DOHH2 (cell line): ENCODE measurements at regions not wholly inside any gene's neighbourhood (a gene's known extent, or its start where the extent isn't known, plus 50 kb on each side); places are given as distances from the start of the nearest gene placed in this dataset.

Experiments
- H3F3A ChIP-seq: fragments of 200-600 bp; sonication (generic), shearing (Covaris generic); 2 replicates; pipeline ENCODE4 v1.6.0; 2016; ENCODE audit warnings: antibody characterized with exemption, mild to moderate bottlenecking; ENCODE audit not compliant: control insufficient read depth, insufficient read depth
- H3K27ac ChIP-seq: fragments of 200-600 bp; sonication (generic); 2 replicates; pipeline ENCODE4 v1.5.1; 2014; ENCODE audit warnings: low read depth, mild to moderate bottlenecking, low read length, moderate library complexity
- H3K27me3 ChIP-seq: fragments of 200-600 bp; sonication (generic); 2 replicates; pipeline ENCODE4 v1.6.1; 2014; ENCODE audit warnings: mild to moderate bottlenecking, low read length, mixed read lengths; ENCODE audit not compliant: control insufficient read depth
- H3K36me3 ChIP-seq: fragments of 200-600 bp; sonication (generic); 2 replicates; pipeline ENCODE4 v1.6.1; 2014; ENCODE audit warnings: mild to moderate bottlenecking, low read length, moderate library complexity, mixed read lengths; ENCODE audit not compliant: control insufficient read depth
- H3K4me1 ChIP-seq: fragments of 200-600 bp; sonication (generic); 2 replicates; pipeline ENCODE4 v1.6.1; 2014; ENCODE audit warnings: mild to moderate bottlenecking, low read length, mixed read lengths; ENCODE audit not compliant: control insufficient read depth
- H3K4me2 ChIP-seq: fragments of 200-600 bp; sonication (generic); 2 replicates; pipeline ENCODE4 v1.6.0; 2014; ENCODE audit warnings: mild to moderate bottlenecking, low read length, moderate library complexity
- H3K4me3 ChIP-seq: fragments of 200-600 bp; sonication (generic); 2 replicates; pipeline ENCODE4 v1.5.1; 2014; ENCODE audit warnings: mild to moderate bottlenecking, low read length, mixed read lengths
- H3K79me2 ChIP-seq: fragments of 200-600 bp; sonication (generic); 2 replicates; pipeline ENCODE4 v1.6.1; 2014; ENCODE audit warnings: mild to moderate bottlenecking, low read length, mixed read lengths; ENCODE audit not compliant: control insufficient read depth
- H3K9me2 ChIP-seq: fragments of 200-600 bp; sonication (generic); replicated peaks from 2 replicates; pipeline ENCODE4 v1.6.1; 2014; ENCODE audit warnings: mild to moderate bottlenecking, low read length, mixed read lengths; ENCODE audit not compliant: control insufficient read depth
- H3K9me3 ChIP-seq: fragments of 200-600 bp; sonication (generic); 2 replicates; pipeline ENCODE4 v1.6.1; 2014; ENCODE audit warnings: antibody characterized with exemption, low read length, mixed read lengths; ENCODE audit not compliant: control insufficient read depth, insufficient read depth
- H4K20me1 ChIP-seq: fragments of 200-600 bp; sonication (generic); 2 replicates; pipeline ENCODE4 v1.6.0; 2014; ENCODE audit warnings: low read depth, mild to moderate bottlenecking, antibody characterized with exemption, low read length, moderate library complexity; ENCODE audit not compliant: control insufficient read depth, insufficient read depth
- EZH2phosphoT487 ChIP-seq: fragments of 200-600 bp; sonication (generic); IDR thresholded peaks from 2 replicates; pipeline ENCODE4 v1.6.1; 2017; ENCODE audit warnings: borderline replicate concordance, mild to moderate bottlenecking, antibody characterized with exemption, low read length, moderate library complexity, mixed read lengths
- TF ChIP-seq, protein P1 (sequence below): fragments of 200-600 bp; sonication (generic); IDR thresholded peaks from one replicate; pipeline ENCODE4 v1.5.1; 2014; ENCODE audit warnings: antibody characterized with exemption, mild to moderate bottlenecking, low read depth, low read length; ENCODE audit not compliant: poor library complexity, severe bottlenecking

- peaks cover 4% of the 10 kb centered on the region; the same call in 1 of the 2 replicates for H3K9me3 ChIP-seq
- H3K27ac ChIP-seq, result no peak overlapping the region
- no peaks in the 10 kb centered on the region for H3K36me3 ChIP-seq
- H3K79me2 ChIP-seq, result no peaks in the 10 kb centered on the region
- no peaks in the 10 kb centered on the region for H3K9me2 ChIP-seq
- H4K20me1 ChIP-seq, result no peaks in the 10 kb centered on the region
- H3F3A ChIP-seq, result no peaks in the 10 kb centered on the region
- no peaks in the 10 kb centered on the region for H3K27me3 ChIP-seq
- TF ChIP-seq, protein P1, sequence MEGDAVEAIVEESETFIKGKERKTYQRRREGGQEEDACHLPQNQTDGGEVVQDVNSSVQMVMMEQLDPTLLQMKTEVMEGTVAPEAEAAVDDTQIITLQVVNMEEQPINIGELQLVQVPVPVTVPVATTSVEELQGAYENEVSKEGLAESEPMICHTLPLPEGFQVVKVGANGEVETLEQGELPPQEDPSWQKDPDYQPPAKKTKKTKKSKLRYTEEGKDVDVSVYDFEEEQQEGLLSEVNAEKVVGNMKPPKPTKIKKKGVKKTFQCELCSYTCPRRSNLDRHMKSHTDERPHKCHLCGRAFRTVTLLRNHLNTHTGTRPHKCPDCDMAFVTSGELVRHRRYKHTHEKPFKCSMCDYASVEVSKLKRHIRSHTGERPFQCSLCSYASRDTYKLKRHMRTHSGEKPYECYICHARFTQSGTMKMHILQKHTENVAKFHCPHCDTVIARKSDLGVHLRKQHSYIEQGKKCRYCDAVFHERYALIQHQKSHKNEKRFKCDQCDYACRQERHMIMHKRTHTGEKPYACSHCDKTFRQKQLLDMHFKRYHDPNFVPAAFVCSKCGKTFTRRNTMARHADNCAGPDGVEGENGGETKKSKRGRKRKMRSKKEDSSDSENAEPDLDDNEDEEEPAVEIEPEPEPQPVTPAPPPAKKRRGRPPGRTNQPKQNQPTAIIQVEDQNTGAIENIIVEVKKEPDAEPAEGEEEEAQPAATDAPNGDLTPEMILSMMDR, result no peak
- TF ChIP-seq EZH2phosphoT487, result no peak
- H3K4me2 ChIP-seq, result no peak overlapping the region
- no peaks in the 10 kb centered on the region for H3K4me1 ChIP-seq
- no peak overlapping the region for H3K4me3 ChIP-seq
Observed at GRCh38 chr2:125959047-125959446, 696.9 kb upstream of the GYPC start.

- H3K36me3 ChIP-seq, result no peaks in the 10 kb centered on the region
Observed at GRCh38 chr2:125961739-125962138, 694.2 kb upstream of the GYPC start.

DNA sequence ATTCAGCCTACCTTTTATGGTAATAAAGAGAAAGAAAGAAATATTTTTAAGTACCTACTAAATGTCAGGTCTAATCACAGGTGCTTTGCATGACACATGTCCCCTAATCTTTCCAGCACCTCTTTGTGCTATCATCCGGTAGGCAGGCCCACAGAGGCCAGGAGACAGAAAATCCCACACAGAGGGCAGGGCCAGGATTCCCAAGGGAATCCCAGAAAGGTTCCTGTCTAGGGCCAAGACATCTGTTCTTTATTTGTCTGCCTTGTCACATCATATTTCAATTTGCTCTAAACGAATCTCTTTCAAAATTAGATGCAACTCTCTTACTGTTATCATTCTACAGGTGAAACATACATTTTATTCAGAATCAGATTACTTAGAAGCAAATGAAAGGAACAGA lies 676.1 kb upstream of the GYPC start:
- Histone ChIP-seq H3K9me2 (no peaks in the 10 kb centered on the region), H3K27ac (no peak overlapping the region), H3K27me3 (no peaks in the 10 kb centered on the region), H3K9me3 (no peaks in the 10 kb centered on the region), H3K4me2 (no peak overlapping the region), H3K4me3 (no peak overlapping the region), H4K20me1 (no peaks in the 10 kb centered on the region), H3K79me2 (no peaks in the 10 kb centered on the region), H3K4me1 (no peaks in the 10 kb centered on the region), H3K36me3 (no peaks in the 10 kb centered on the region), H3F3A (no peaks in the 10 kb centered on the region)
- TF ChIP-seq EZH2phosphoT487, result no peak
- TF ChIP-seq, protein P1, result no peak

More at GRCh38 chr2:125961739-125962138, 694.2 kb upstream of the GYPC start:
- H3K79me2 ChIP-seq, result no peaks in the 10 kb centered on the region
- H4K20me1 ChIP-seq, result no peaks in the 10 kb centered on the region
- no peaks in the 10 kb centered on the region for H3K27me3 ChIP-seq
- no peaks in the 10 kb centered on the region for H3F3A ChIP-seq
- H3K4me3 ChIP-seq, result no peak overlapping the region
- no peaks in the 10 kb centered on the region for H3K4me1 ChIP-seq
- H3K4me2 ChIP-seq, result no peak overlapping the region
- no peaks in the 10 kb centered on the region for H3K9me3 ChIP-seq
- H3K9me2 ChIP-seq, result no peaks in the 10 kb centered on the region
- no peak for TF ChIP-seq EZH2phosphoT487
- TF ChIP-seq, protein P1, result no peak
- H3K27ac ChIP-seq, result no peak overlapping the region

DNA sequence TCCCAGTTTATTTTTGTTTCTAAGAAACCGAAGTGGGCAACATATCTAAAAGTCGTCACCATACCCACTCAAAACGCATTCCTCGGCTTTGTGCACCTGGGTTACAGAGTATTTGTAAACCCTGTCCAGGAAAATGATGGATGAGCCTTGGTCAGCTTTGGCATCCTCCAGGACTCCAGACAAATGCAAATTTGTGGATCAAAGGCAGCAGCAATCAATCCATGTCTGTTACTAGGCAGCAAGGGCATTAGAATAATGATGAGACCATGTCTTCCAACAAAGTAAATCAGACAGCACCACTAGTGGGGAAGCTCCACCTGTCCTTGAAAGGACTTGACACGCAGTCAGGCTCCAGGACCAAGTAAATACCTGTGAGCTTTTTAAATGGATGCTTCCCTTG lies 672.6 kb upstream of the GYPC start:
- Histone ChIP-seq H3K36me3 (no peaks in the 10 kb centered on the region), H3K79me2 (no peaks in the 10 kb centered on the region), H3K4me1 (no peaks in the 10 kb centered on the region), H3K27me3 (no peaks in the 10 kb centered on the region), H3K4me2 (no peak overlapping the region), H3F3A (no peaks in the 10 kb centered on the region), H3K9me2 (no peaks in the 10 kb centered on the region), H4K20me1 (no peaks in the 10 kb centered on the region), H3K4me3 (no peak overlapping the region), H3K9me3 (no peaks in the 10 kb centered on the region), H3K27ac (no peak overlapping the region)
- no peak for TF ChIP-seq EZH2phosphoT487
- TF ChIP-seq, protein P1, result no peak
